Glomerular visceral epithelial cell (primary cell): ENCODE measurements at regions not wholly inside any gene's neighbourhood (a gene's known extent, or its start where the extent isn't known, plus 50 kb on each side); places are given as distances from the start of the nearest gene placed in this dataset.

ENCODE experiments used
- DNase-seq: peaks from one replicate; pipeline ENCODE4 v3.0.0-alpha.2; 2016; ENCODE audit errors: extremely low spot score

- DNase-seq = no peak
Measured at GRCh38 chr10:4532467-4532866, 293.5 kb upstream of the AKR1E2 start.

- DNase-seq = no peak
Measured at GRCh38 chr10:4532011-4532410, 294.0 kb upstream of the AKR1E2 start.

- no peak for DNase-seq
Measured at GRCh38 chr10:4529266-4529665, 296.7 kb upstream of the AKR1E2 start.

GRCh38 chr10:4527281-4527970 lies 298.6 kb upstream of the AKR1E2 start:
- DNase-seq = peak; percentile 30

GRCh38 chr10:4526311-4526731 lies 299.7 kb upstream of the AKR1E2 start:
- DNase-seq = no peak

GRCh38 chr10:4525103-4525502 lies 300.9 kb upstream of the AKR1E2 start:
- DNase-seq = no peak

- peak; percentile 73 for DNase-seq
Measured at GRCh38 chr10:4522296-4523000, 303.6 kb upstream of the AKR1E2 start.

GRCh38 chr10:4519658-4520402 lies 306.2 kb upstream of the AKR1E2 start:
- no peak for DNase-seq

- DNase-seq = no peak
Measured at GRCh38 chr10:4517746-4518145, 308.3 kb upstream of the AKR1E2 start.

- peak; percentile 41 for DNase-seq
Measured at GRCh38 chr10:4515721-4516120, 310.3 kb upstream of the AKR1E2 start.

- no peak for DNase-seq
Measured at GRCh38 chr10:4514445-4515108, 311.4 kb upstream of the AKR1E2 start.

- DNase-seq = peak; percentile 56
Measured at GRCh38 chr10:4512671-4513240, 313.3 kb upstream of the AKR1E2 start.

GRCh38 chr10:4512196-4512595 lies 313.8 kb upstream of the AKR1E2 start:
- no peak for DNase-seq

GRCh38 chr10:4511509-4511908 lies 314.5 kb upstream of the AKR1E2 start:
- no peak for DNase-seq

- DNase-seq = no peak
Measured at GRCh38 chr10:4509405-4509804, 316.6 kb upstream of the AKR1E2 start.

GRCh38 chr10:4506095-4506494 lies 319.9 kb upstream of the AKR1E2 start:
- DNase-seq = no peak

GRCh38 chr10:4504550-4504949 lies 321.5 kb upstream of the AKR1E2 start:
- no peak for DNase-seq

GRCh38 chr10:4503076-4503475 lies 322.9 kb upstream of the AKR1E2 start:
- DNase-seq = no peak

GRCh38 chr10:4501306-4501705 lies 324.7 kb upstream of the AKR1E2 start:
- peak; percentile 29 for DNase-seq

GRCh38 chr10:4498711-4499251 lies 327.2 kb upstream of the AKR1E2 start:
- peak; percentile 3 for DNase-seq

- DNase-seq = no peak
Measured at GRCh38 chr10:4494551-4494950, 331.5 kb upstream of the AKR1E2 start.

- no peak for DNase-seq
Measured at GRCh38 chr10:4492202-4492601, 333.8 kb upstream of the AKR1E2 start.
